ENCODE measurements at regions not wholly inside any gene's neighbourhood (a gene's known extent, or its start where the extent isn't known, plus 50 kb on each side); places are given as distances from the start of the nearest gene placed in this dataset.

DNA sequence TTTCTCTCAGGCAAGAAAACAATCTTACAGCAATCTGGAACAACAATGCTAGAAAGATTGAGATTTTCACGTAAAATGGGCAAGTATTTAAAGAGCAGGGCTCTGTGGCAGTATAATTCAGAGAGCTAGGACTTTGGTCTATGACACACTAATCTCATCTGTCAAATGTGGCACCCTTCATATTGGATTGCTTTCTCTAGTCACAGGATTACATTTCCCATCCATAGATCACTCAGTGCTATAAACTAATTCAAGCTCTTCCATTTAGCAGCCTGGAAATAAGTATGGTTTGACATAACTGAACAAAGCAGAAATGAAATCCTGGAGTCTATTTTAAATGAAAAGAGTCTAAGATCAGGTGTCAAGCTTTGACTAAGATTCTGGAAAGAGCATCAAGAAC is 263.1 kb upstream of the TMPRSS15 start:
- no peak for TF ChIP-seq CTCF (conservative IDR thresholded peaks at IDR 0.05; ENCODE audit: low read depth, low read length)
- no peak for DNase-seq (ENCODE audit: low read depth)

GRCh38 chr21:18673789-18674188 is 270.2 kb upstream of the TMPRSS15 start:
- H3K4me3 ChIP-seq (ENCODE audit: low read depth, low read length), result no peak overlapping the region
- DNase-seq (ENCODE audit: low read depth), result no peak
- TF ChIP-seq CTCF (conservative IDR thresholded peaks at IDR 0.05; ENCODE audit: low read depth, low read length), result no peak

More for the DNA sequence above, 263.1 kb upstream of the TMPRSS15 start:
- no peak overlapping the region for H3K4me3 ChIP-seq (ENCODE audit: low read depth, low read length)

DNA sequence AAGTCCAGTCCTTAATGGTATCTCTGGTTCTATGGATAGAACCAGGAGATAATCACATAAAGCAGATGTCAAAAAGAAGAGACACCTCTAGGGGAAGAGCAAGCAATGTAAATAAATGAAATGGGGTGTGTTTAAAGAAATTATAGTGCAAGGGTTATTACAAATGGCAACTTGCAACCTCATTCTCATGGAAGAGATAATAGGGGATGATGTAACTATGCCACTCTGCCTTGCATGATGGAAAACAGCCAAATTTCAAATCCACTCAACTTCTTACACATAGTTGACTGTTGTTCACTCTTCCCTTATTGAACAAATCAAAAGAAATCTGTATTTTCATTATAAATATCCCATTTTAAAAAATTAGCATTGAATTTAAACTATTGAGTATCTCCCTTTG is 274.0 kb upstream of the TMPRSS15 start:
- no peak for TF ChIP-seq CTCF (conservative IDR thresholded peaks at IDR 0.05; ENCODE audit: low read depth, low read length)
- no peak for DNase-seq (ENCODE audit: low read depth)
- H3K4me3 ChIP-seq (ENCODE audit: low read depth, low read length), result no peak overlapping the region

GRCh38 chr21:18705971-18706370 is 302.4 kb upstream of the TMPRSS15 start:
- peak; percentile 44 for DNase-seq (ENCODE audit: low read depth)
- no peak overlapping the region for H3K4me3 ChIP-seq (ENCODE audit: low read depth, low read length)
- no peak for TF ChIP-seq CTCF (conservative IDR thresholded peaks at IDR 0.05; ENCODE audit: low read depth, low read length)

- DNase-seq (ENCODE audit: low read depth), result no peak
- TF ChIP-seq CTCF (conservative IDR thresholded peaks at IDR 0.05; ENCODE audit: low read depth, low read length), result no peak
- no peak overlapping the region for H3K4me3 ChIP-seq (ENCODE audit: low read depth, low read length)
Measured at GRCh38 chr21:18711662-18712061, 308.1 kb upstream of the TMPRSS15 start.

GRCh38 chr21:18715606-18716005 is 312.0 kb upstream of the TMPRSS15 start:
- TF ChIP-seq CTCF (conservative IDR thresholded peaks at IDR 0.05; ENCODE audit: low read depth, low read length), result no peak
- no peak for DNase-seq (ENCODE audit: low read depth)
- H3K4me3 ChIP-seq (ENCODE audit: low read depth, low read length), result no peak overlapping the region

- no peak for TF ChIP-seq CTCF (conservative IDR thresholded peaks at IDR 0.05; ENCODE audit: low read depth, low read length)
- peak; percentile 18 for DNase-seq (ENCODE audit: low read depth)
- no peak overlapping the region for H3K4me3 ChIP-seq (ENCODE audit: low read depth, low read length)
Measured at GRCh38 chr21:18716578-18717138, 313.1 kb upstream of the TMPRSS15 start.
